Vagina (tissue), 2 donors: ENCODE measurements at regions not wholly inside any gene's neighbourhood (a gene's known extent, or its start where the extent isn't known, plus 50 kb on each side); places are given as distances from the start of the nearest gene placed in this dataset.

ENCODE experiments used
- POLR2A ChIP-seq, 2 donors: fragments of 450-650 bp; IDR thresholded peaks; one replicate each; pipeline ENCODE4 v1.6.1; 2017; ENCODE audit warnings: antibody characterized with exemption in 2 of 2, mild to moderate bottlenecking in 2 of 2, moderate library complexity in 2 of 2
- POLR2AphosphoS5 ChIP-seq, 2 donors: sonication (generic); formaldehyde crosslinking; IDR thresholded peaks; one replicate each; pipeline ENCODE4 v1.9.0; 2017; ENCODE audit warnings: antibody characterized with exemption in 2 of 2, mild to moderate bottlenecking in 2 of 2, low read depth in 1 of 2; ENCODE audit not compliant: insufficient read depth in 1 of 2
- TF ChIP-seq, protein P1 (sequence below), 3 experiments: fragments of 450-650 bp in 2 of 3; fragments of 200-600 bp in 1 of 3; sonication (generic) in 1 of 3; IDR thresholded peaks; one replicate each; pipeline ENCODE4 v1.5.1; 2017 to 2019; ENCODE audit warnings: antibody characterized with exemption in 3 of 3, mild to moderate bottlenecking in 2 of 3, moderate library complexity in 2 of 3

DNA sequence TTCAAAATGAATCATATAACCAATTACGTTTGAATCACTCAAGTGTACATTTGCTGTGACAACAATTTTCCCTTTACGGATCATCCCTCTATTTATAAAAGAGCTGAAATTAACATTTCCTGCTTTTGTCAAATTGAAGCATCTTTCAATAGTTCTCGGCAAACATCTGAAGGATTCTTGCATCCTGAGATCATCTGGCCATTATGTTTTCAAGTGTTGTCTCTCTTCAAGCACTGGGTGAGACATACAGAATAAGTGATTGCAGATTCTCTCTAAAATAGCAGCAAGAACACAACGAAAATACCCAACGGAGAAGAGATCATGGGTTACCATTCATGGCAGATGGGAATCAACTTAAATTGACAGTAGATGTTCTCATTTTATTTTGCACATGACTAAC, 283.4 kb upstream of the GRAMD2B start:
- TF ChIP-seq, protein P1, sequence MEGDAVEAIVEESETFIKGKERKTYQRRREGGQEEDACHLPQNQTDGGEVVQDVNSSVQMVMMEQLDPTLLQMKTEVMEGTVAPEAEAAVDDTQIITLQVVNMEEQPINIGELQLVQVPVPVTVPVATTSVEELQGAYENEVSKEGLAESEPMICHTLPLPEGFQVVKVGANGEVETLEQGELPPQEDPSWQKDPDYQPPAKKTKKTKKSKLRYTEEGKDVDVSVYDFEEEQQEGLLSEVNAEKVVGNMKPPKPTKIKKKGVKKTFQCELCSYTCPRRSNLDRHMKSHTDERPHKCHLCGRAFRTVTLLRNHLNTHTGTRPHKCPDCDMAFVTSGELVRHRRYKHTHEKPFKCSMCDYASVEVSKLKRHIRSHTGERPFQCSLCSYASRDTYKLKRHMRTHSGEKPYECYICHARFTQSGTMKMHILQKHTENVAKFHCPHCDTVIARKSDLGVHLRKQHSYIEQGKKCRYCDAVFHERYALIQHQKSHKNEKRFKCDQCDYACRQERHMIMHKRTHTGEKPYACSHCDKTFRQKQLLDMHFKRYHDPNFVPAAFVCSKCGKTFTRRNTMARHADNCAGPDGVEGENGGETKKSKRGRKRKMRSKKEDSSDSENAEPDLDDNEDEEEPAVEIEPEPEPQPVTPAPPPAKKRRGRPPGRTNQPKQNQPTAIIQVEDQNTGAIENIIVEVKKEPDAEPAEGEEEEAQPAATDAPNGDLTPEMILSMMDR (IDR thresholded peaks at IDR 0.05): no peak
- TF ChIP-seq POLR2A (IDR thresholded peaks at IDR 0.05) (no peak), POLR2AphosphoS5 (IDR thresholded peaks at IDR 0.05; ENCODE audit: insufficient read depth in 1 of 2, low read depth in 1 of 2) (no peak)
